Activated B cell treated with CpG ODN at 0.5 μM for 24 hours (primary cell): ENCODE measurements at regions not wholly inside any gene's neighbourhood (a gene's known extent, or its start where the extent isn't known, plus 50 kb on each side); places are given as distances from the start of the nearest gene placed in this dataset.

ENCODE experiments used
- ATAC-seq: fragments of 200-7000 bp; cut with Tn5 transposase; one replicate; pipeline ENCODE4 v1.10.0; 2021; ENCODE audit warnings: low read depth, mild to moderate bottlenecking, moderate library complexity
- CTCF ChIA-PET: fragments of 350-600 bp; sonication (Branson Sonifier 250); formaldehyde crosslinking; loops from one replicate; lab custom pipeline; 2021; ENCODE audit warnings: antibody characterized with exemption; lab: Charles Lee
- POLR2A ChIA-PET: fragments of 350-600 bp; sonication (Branson Sonifier 250); formaldehyde crosslinking; loops from one replicate; lab custom pipeline; 2021; ENCODE audit warnings: antibody characterized with exemption; lab: Charles Lee
- DNase-seq: peaks from one replicate; pipeline ENCODE4 v3.0.0; 2022
- H3K27ac Mint-ChIP-seq: one replicate; pipeline ENCODE4 v1.8.0; 2020; ENCODE audit warnings: mixed read lengths
- H3K27me3 Mint-ChIP-seq: one replicate; pipeline ENCODE4 v1.8.0; 2021; ENCODE audit warnings: mixed read lengths
- H3K36me3 Mint-ChIP-seq: one replicate; pipeline ENCODE4 v1.8.0; 2021; ENCODE audit warnings: low read depth, mixed read lengths
- H3K4me1 Mint-ChIP-seq: one replicate; pipeline ENCODE4 v1.8.0; 2021; ENCODE audit warnings: mixed read lengths
- H3K4me3 Mint-ChIP-seq: one replicate; pipeline ENCODE4 v1.8.0; 2020; ENCODE audit warnings: mild to moderate bottlenecking, mixed read lengths
- H3K9me3 Mint-ChIP-seq: one replicate; pipeline ENCODE4 v1.8.0; 2020; ENCODE audit warnings: mixed read lengths
- intact Hi-C: fragments of 100-400 bp; cut with micrococcal nuclease; formaldehyde crosslinking; loops from one replicate; pipeline ENCODE4 v1.15.1; 2024
- TF ChIP-seq, protein P1 (sequence below): fragments of 200-600 bp; IDR thresholded peaks from one replicate; pipeline ENCODE4 v1.8.0; 2022; ENCODE audit warnings: antibody characterized with exemption, mild to moderate bottlenecking

DNA sequence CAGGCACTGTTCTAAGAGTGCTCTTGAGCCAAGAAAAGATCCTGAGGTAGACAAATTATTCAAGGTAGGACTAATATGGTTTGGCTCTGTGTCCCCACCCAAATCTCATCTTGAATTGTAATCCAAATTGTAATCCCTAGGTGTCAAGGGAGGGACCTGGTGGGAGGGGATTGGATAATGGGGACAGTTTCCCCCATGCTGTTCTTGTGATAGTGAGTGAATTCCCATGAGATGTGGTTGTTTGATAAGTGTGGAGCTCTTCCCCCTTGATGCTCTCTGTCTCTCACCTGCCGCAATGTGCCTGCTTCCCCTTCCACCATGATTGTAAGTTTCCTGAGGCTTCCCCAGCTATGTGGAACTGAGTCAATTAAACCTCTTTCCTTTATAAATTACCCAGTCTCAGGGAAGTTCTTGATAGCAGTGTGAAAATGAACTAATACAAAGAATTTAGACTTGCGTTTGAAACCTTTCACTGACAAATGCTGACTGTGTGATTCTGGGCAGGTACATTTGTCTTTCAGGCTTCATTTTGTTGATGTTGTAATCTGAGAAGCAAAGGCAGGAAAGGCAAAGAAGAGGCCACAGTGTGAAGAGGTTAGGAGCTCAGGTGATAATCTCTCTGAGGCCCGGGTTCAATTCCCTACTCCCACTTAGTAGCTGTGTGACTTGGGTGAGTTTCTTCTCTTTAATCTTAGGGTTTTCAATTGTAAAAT, 115.8 kb upstream of the PAX6 start:
- intact Hi-C loops: no loop called here
- ATAC-seq: no peak

DNA sequence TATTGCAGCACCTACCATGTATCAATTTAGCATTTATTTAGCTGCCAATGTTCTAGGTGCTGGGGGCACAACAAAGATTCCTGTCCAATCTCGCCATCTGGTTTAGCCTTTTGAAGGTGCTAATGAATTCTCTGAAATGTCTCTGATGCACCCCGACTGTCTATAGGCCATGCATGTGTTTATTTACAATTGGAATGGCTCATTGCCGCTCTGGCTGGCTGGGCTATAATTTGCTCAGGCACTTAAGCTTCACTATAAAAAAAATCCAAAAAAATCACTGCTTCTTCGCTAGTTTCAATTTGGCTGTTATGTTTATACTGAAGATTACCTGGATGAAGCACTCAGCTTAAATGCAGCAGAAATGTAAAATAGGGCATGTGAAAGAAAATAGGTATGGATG, 115.0 kb upstream of the PAX6 start:
- Mint-ChIP-seq H3K27ac (no peak overlapping the region), H3K27me3 (peaks cover 11% of the 10 kb centered on the region), H3K9me3 (no peaks in the 10 kb centered on the region), H3K4me3 (no peak overlapping the region), H3K4me1 (no peaks in the 10 kb centered on the region), H3K36me3 (no peaks in the 10 kb centered on the region)
- DNase-seq (no peak), ATAC-seq (no peak)
- POLR2A ChIA-PET: no interaction called here
- TF ChIP-seq, protein P1, sequence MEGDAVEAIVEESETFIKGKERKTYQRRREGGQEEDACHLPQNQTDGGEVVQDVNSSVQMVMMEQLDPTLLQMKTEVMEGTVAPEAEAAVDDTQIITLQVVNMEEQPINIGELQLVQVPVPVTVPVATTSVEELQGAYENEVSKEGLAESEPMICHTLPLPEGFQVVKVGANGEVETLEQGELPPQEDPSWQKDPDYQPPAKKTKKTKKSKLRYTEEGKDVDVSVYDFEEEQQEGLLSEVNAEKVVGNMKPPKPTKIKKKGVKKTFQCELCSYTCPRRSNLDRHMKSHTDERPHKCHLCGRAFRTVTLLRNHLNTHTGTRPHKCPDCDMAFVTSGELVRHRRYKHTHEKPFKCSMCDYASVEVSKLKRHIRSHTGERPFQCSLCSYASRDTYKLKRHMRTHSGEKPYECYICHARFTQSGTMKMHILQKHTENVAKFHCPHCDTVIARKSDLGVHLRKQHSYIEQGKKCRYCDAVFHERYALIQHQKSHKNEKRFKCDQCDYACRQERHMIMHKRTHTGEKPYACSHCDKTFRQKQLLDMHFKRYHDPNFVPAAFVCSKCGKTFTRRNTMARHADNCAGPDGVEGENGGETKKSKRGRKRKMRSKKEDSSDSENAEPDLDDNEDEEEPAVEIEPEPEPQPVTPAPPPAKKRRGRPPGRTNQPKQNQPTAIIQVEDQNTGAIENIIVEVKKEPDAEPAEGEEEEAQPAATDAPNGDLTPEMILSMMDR: no peak
- CTCF ChIA-PET: no interaction called here
- intact Hi-C loops: no loop called here

More for the DNA sequence above, 115.8 kb upstream of the PAX6 start:
- Mint-ChIP-seq H3K9me3 (no peaks in the 10 kb centered on the region), H3K4me1 (no peaks in the 10 kb centered on the region), H3K27me3 (peaks cover 5% of the 10 kb centered on the region), H3K36me3 (no peaks in the 10 kb centered on the region), H3K4me3 (no peak overlapping the region), H3K27ac (no peak overlapping the region)
- no peak for DNase-seq
- CTCF ChIA-PET: no interaction called here
- TF ChIP-seq, protein P1: no peak
- POLR2A ChIA-PET: no interaction called here

DNA sequence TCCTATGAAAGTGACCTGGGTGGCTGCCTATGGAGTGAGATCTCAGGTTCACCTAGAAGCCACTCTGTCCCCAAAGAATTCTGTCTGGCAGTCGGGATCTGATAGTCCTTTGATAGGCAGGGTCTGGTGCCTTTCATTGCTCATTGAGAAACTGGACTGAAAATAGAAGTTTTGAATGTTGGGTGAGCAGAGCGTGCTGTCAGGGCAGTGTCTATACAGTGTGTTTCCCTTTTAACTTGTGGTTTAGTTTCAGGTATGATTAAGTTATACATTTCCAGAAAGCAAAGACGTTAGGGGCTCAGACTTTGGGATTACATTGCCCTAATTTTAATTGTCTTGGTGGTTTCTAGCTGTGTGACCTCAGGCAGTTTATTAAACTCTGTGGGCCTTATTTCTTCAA, 111.3 kb upstream of the PAX6 start:
- no peak overlapping the region for H3K27ac Mint-ChIP-seq
- ATAC-seq (no peak), DNase-seq (no peak)

DNA sequence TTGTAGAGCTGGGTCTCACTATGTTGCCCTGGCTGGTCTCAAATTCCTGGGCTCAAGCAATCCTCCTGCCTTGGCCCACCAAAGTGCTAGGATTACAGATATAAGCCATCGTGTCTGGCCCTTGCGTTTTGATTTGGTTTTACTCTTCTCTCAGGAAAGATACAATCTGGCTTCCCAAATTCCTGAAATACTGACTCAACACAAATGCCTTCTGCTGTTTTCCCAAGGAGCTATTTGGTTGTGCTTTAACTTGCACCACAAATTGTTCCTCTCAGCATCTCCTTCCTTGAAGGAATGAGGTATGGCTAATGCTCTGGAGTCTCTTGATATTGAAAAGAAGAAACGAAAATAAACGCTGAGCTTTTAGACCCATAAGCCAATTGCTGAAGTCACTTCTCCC, 110.0 kb upstream of the PAX6 start:
- TF ChIP-seq, protein P1: no peak
- ATAC-seq (no peak), DNase-seq (no peak)
- POLR2A ChIA-PET: no interaction called here
- Mint-ChIP-seq H3K27ac (no peak overlapping the region), H3K4me1 (no peaks in the 10 kb centered on the region), H3K4me3 (no peak overlapping the region), H3K36me3 (no peaks in the 10 kb centered on the region), H3K27me3 (peaks cover 12% of the 10 kb centered on the region), H3K9me3 (no peaks in the 10 kb centered on the region)
- intact Hi-C loops: no loop called here
- CTCF ChIA-PET: no interaction called here

More for the DNA sequence above, 111.3 kb upstream of the PAX6 start:
- Mint-ChIP-seq H3K36me3 (no peaks in the 10 kb centered on the region), H3K9me3 (no peaks in the 10 kb centered on the region), H3K27me3 (peaks cover 14% of the 10 kb centered on the region), H3K4me3 (no peak overlapping the region), H3K4me1 (no peaks in the 10 kb centered on the region)
- CTCF ChIA-PET: no interaction called here
- TF ChIP-seq, protein P1: no peak
- POLR2A ChIA-PET: no interaction called here
- intact Hi-C loops: no loop called here

DNA sequence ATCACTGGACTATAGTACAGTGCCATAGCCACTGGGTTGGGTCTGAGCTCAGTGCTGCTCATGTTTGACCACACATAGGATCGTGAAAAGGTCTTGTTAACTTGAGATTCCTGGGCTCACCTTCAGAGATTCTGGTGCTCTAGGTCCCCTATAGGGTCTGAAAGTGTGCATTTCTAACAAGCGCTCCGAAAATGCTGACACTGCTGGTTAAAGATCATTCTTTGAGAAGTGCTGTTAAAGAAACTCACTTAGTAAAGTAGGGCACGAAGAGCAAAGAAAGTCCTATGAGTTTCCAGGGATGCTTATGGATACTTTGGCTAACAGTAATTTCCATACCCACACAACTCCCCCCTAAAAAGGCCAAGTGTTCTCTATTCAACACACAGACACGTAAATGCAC, 108.1 kb upstream of the PAX6 start:
- H3K27me3 Mint-ChIP-seq: peaks cover 12% of the 10 kb centered on the region
- no peaks in the 10 kb centered on the region for H3K36me3 Mint-ChIP-seq
- H3K9me3 Mint-ChIP-seq: no peaks in the 10 kb centered on the region
- ATAC-seq: no peak
- ChIA-PET POLR2A (no interaction called here), CTCF (no interaction called here)
- H3K27ac Mint-ChIP-seq: no peak overlapping the region
- DNase-seq: no peak
- intact Hi-C loops: no loop called here
- no peaks in the 10 kb centered on the region for H3K4me1 Mint-ChIP-seq
- TF ChIP-seq, protein P1: no peak
- H3K4me3 Mint-ChIP-seq: no peak overlapping the region
